ENCODE measurements at regions not wholly inside any gene's neighbourhood (a gene's known extent, or its start where the extent isn't known, plus 50 kb on each side); places are given as distances from the start of the nearest gene placed in this dataset.
"Not testable (repeated sequence)": the region's sequence is repeated elsewhere in the genome, so short reads cannot be mapped to it uniquely, and the experiment has no call there.

- no peaks in the 10 kb centered on the region for H3K27me3 ChIP-seq
- intact Hi-C loops (cut with DNase I; ENCODE audit: low total_unique reads): no loop called here
- TF ChIP-seq CTCF (IDR thresholded peaks at IDR 0.05): no peak
- H3K4me1 ChIP-seq: no peaks in the 10 kb centered on the region
- no peak overlapping the region for H3K4me3 ChIP-seq
- no peak for DNase-seq
- no peak overlapping the region for H3K27ac ChIP-seq
- no peaks in the 10 kb centered on the region for H3K9me3 ChIP-seq
- H3K36me3 ChIP-seq: no peaks in the 10 kb centered on the region
Measured at GRCh38 chr1:101444873-101445618, 208.2 kb downstream of the S1PR1 start.

GRCh38 chr1:101448018-101448417 lies 211.2 kb downstream of the S1PR1 start:
- no peak for TF ChIP-seq CTCF (IDR thresholded peaks at IDR 0.05)
- H3K9me3 ChIP-seq: peaks cover 0 to 4% (median 0%) of the 10 kb centered on the region in 3 donors
- no peaks in the 10 kb centered on the region for H3K36me3 ChIP-seq
- no peaks in the 10 kb centered on the region for H3K4me1 ChIP-seq
- H3K27me3 ChIP-seq: no peaks in the 10 kb centered on the region
- intact Hi-C loops (cut with DNase I; ENCODE audit: low total_unique reads): no loop called here
- DNase-seq: no peak
- no peak overlapping the region for H3K27ac ChIP-seq
- H3K4me3 ChIP-seq: no peak overlapping the region

GRCh38 chr1:101450691-101451090 lies 213.9 kb downstream of the S1PR1 start:
- H3K27ac ChIP-seq; H3K36me3 ChIP-seq; intact Hi-C loops (cut with DNase I; ENCODE audit: low total_unique reads); DNase-seq; H3K27me3 ChIP-seq; H3K4me1 ChIP-seq; H3K4me3 ChIP-seq; H3K9me3 ChIP-seq: not testable (repeated sequence)

- no peak for TF ChIP-seq CTCF (IDR thresholded peaks at IDR 0.05)
- no peak overlapping the region for H3K27ac ChIP-seq
- H3K4me1 ChIP-seq: no peaks in the 10 kb centered on the region
- intact Hi-C loops (cut with DNase I; ENCODE audit: low total_unique reads): no loop called here
- no peaks in the 10 kb centered on the region for H3K36me3 ChIP-seq
- H3K9me3 ChIP-seq: peaks cover 0 to 4% (median 0%) of the 10 kb centered on the region in 3 donors
- DNase-seq: no peak
- H3K27me3 ChIP-seq: no peaks in the 10 kb centered on the region
- no peak overlapping the region for H3K4me3 ChIP-seq
Measured at GRCh38 chr1:101451888-101452287, 215.1 kb downstream of the S1PR1 start.

- H3K27me3 ChIP-seq: no peaks in the 10 kb centered on the region
- H3K4me3 ChIP-seq: no peak overlapping the region
- H3K27ac ChIP-seq: no peak overlapping the region
- TF ChIP-seq CTCF (IDR thresholded peaks at IDR 0.05): no peak
- intact Hi-C loops (cut with DNase I; ENCODE audit: low total_unique reads): no loop called here
- H3K9me3 ChIP-seq: peaks cover 0 to 4% (median 0%) of the 10 kb centered on the region in 3 donors
- H3K36me3 ChIP-seq: no peaks in the 10 kb centered on the region
- H3K4me1 ChIP-seq: no peaks in the 10 kb centered on the region
- DNase-seq: no peak
Measured at GRCh38 chr1:101452825-101453224, 216.0 kb downstream of the S1PR1 start.

- intact Hi-C loops (cut with DNase I; ENCODE audit: low total_unique reads): no loop called here
- H3K36me3 ChIP-seq: no peaks in the 10 kb centered on the region
- TF ChIP-seq CTCF (IDR thresholded peaks at IDR 0.05): no peak
- H3K9me3 ChIP-seq: peaks cover 0 to 4% (median 0%) of the 10 kb centered on the region in 3 donors
- H3K27me3 ChIP-seq: no peaks in the 10 kb centered on the region
- DNase-seq: no peak
- H3K27ac ChIP-seq: no peak overlapping the region
- no peak overlapping the region for H3K4me3 ChIP-seq
- H3K4me1 ChIP-seq: no peaks in the 10 kb centered on the region
Measured at GRCh38 chr1:101453844-101454243, 217.0 kb downstream of the S1PR1 start.

Measured in tibial artery (tissue), 4 donors.